ENCODE measurements at regions not wholly inside any gene's neighbourhood (a gene's known extent, or its start where the extent isn't known, plus 50 kb on each side); places are given as distances from the start of the nearest gene placed in this dataset.

DNA sequence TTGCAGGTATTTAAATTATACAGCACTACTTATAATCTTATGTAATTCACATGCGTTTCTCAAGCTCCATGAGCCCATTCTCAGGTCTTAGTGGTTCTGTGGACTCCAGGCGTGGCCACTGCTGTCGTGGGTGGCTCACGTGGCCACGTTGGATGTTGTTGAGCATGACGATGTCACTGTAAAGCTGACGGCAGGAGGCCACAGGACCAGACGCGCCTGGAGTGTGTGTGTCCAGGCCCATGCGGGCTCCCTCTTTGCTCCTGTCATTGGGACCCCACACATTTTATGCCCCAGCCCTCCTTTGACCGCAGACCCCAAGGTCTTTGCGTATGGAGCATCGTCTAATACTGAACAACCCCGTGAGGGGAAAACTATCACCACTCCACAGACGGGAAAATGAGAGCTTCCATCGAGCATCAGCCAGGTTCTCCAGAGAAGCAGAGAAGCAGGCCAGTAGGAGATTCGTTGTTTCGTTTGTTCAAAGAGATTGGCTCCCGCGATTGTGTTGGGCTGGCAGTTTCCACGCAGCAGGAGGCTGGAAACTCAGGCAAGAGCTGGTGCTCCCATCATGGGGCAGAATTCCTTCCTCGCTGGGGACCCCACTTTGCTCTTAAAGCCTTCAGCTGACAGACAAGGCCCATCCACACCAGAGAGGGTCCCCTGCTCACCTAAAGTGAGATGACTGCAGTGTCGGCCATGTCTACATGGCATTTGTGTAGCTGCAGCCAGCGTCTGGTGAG is 129.3 kb upstream of the SPACA7 start:
- TF ChIP-seq JUND (IDR thresholded peaks at IDR 0.05; ENCODE audit: low read length): no peak
- TF ChIP-seq EZH2 (IDR thresholded peaks at IDR 0.05; ENCODE audit: low read depth, low read length, severe bottlenecking): no peak
